H1 (cell line): ENCODE measurements at regions not wholly inside any gene's neighbourhood (a gene's known extent, or its start where the extent isn't known, plus 50 kb on each side); places are given as distances from the start of the nearest gene placed in this dataset.

Experiments used
- CTCF ChIA-PET: fragments of 300-600 bp; sonication (Branson Sonifier 250); formaldehyde crosslinking; loops from one replicate; lab custom pipeline; 2021; ENCODE audit not compliant: partially characterized antibody; lab: Charles Lee
- POLR2A ChIA-PET: fragments of 300-600 bp; sonication (Branson Sonifier 250); formaldehyde crosslinking; loops from one replicate; lab custom pipeline; 2021; ENCODE audit warnings: inconsistent platforms; ENCODE audit not compliant: partially characterized antibody; lab: Charles Lee
- DNase-seq, 2 experiments: peaks; one replicate each; pipeline versions ENCODE4 v3.0.0 to v3.0.0-alpha.2; 2010 to 2022; ENCODE audit warnings: low spot score in 2 of 2, low read depth in 1 of 2, mixed read lengths in 1 of 2
- FAIRE-seq: peaks from 2 replicates; lab custom pipeline; 2011; peaks lifted over from hg19 to GRCh38; lab: Jason Lieb, UNC
- H2AFZ ChIP-seq: 2 replicates; pipeline ENCODE4 v1.8.1; 2012; ENCODE audit warnings: low read length, inconsistent platforms
- H2AK5ac ChIP-seq: 2 replicates; pipeline ENCODE4 v1.6.1; 2013; ENCODE audit warnings: low read depth, low read length
- H2BK120ac ChIP-seq: replicated peaks from 2 replicates; pipeline ENCODE3; 2013; ENCODE audit warnings: low read depth, low read length, inconsistent platforms
- H2BK12ac ChIP-seq: 2 replicates; pipeline ENCODE4 v1.6.1; 2013; ENCODE audit warnings: low read depth, low read length
- H2BK15ac ChIP-seq: 2 replicates; pipeline ENCODE4 v1.6.1; 2013; ENCODE audit warnings: low read length
- H2BK20ac ChIP-seq: 2 replicates; pipeline ENCODE4 v1.6.1; 2013; ENCODE audit warnings: low read length
- H2BK5ac ChIP-seq: 2 replicates; pipeline ENCODE4 v1.6.1; 2013; ENCODE audit warnings: low read depth, low read length
- H3K14ac ChIP-seq: 2 replicates; pipeline ENCODE4 v1.6.1; 2013; ENCODE audit warnings: inconsistent platforms; ENCODE audit not compliant: insufficient read length
- H3K18ac ChIP-seq: 2 replicates; pipeline ENCODE4 v1.6.1; 2013; ENCODE audit warnings: low read length; ENCODE audit errors: extremely low read depth
- H3K23ac ChIP-seq: 2 replicates; pipeline ENCODE4 v1.6.1; 2013; ENCODE audit warnings: inconsistent platforms; ENCODE audit not compliant: insufficient read length
- H3K23me2 ChIP-seq: 2 replicates; pipeline ENCODE4 v1.6.1; 2013; ENCODE audit warnings: low read depth, low read length
- H3K27ac ChIP-seq: 2 replicates; pipeline ENCODE4 v1.6.1; 2011; ENCODE audit warnings: low read depth, low read length, inconsistent platforms
- H3K27me3 ChIP-seq, 4 experiments: replicated peaks in 1 of 4; 1 replicate in 1 of 4; 2 replicates in 3 of 4; pipeline versions ENCODE4 v1.6.1 to v1.8.1; 2011 to 2013; ENCODE audit warnings: low read length in 3 of 4, mild to moderate bottlenecking in 3 of 4, inconsistent platforms in 2 of 4, mixed read lengths in 2 of 4, moderate library complexity in 1 of 4; ENCODE audit not compliant: control insufficient read depth in 3 of 4, insufficient read depth in 3 of 4; ENCODE audit errors: extremely low read depth in 1 of 4
- H3K36me3 ChIP-seq, 4 experiments: 2 replicates each; pipeline versions ENCODE4 v1.6.1 to v1.8.1; 2011 to 2013; ENCODE audit warnings: mild to moderate bottlenecking in 4 of 4, low read length in 3 of 4, moderate library complexity in 2 of 4, control low read depth in 1 of 4, inconsistent platforms in 1 of 4; ENCODE audit not compliant: insufficient read depth in 4 of 4, control insufficient read depth in 2 of 4
- H3K4ac ChIP-seq: replicated peaks from 2 replicates; pipeline ENCODE3; 2013; ENCODE audit warnings: low read length, low read depth, mixed read lengths, inconsistent platforms; ENCODE audit not compliant: insufficient read length
- H3K4me1 ChIP-seq, 4 experiments: replicated peaks in 1 of 4; 1 replicate in 1 of 4; 2 replicates in 3 of 4; pipeline versions ENCODE4 v1.6.1 to v1.8.1; 2011 to 2013; ENCODE audit warnings: low read length in 3 of 4, inconsistent platforms in 2 of 4, mixed read lengths in 1 of 4; ENCODE audit not compliant: insufficient read depth in 4 of 4, control insufficient read depth in 3 of 4
- H3K4me2 ChIP-seq, 2 experiments: 2 replicates each; pipeline versions ENCODE4 v1.6.1 to v1.8.1; 2011 to 2013; ENCODE audit warnings: low read depth in 2 of 2, low read length in 2 of 2, control low read depth in 1 of 2, inconsistent platforms in 1 of 2, mild to moderate bottlenecking in 1 of 2; ENCODE audit not compliant: insufficient read depth in 1 of 2
- H3K4me3 ChIP-seq, 4 experiments: fragments of 200-600, 300-600 bp in 1 of 4; sonication (generic), shearing (Covaris generic), sonication (Bioruptor Twin) in 1 of 4; 2 replicates each; pipeline versions ENCODE4 v1.5.1 to v1.8.1; 2011 to 2016; ENCODE audit warnings: low read length in 4 of 4, low read depth in 3 of 4, control low read depth in 2 of 4, inconsistent platforms in 2 of 4, mild to moderate bottlenecking in 2 of 4, mixed read lengths in 1 of 4, moderate library complexity in 1 of 4; ENCODE audit not compliant: insufficient read depth in 2 of 4; ENCODE audit errors: extremely low read depth in 1 of 4
- H3K56ac ChIP-seq: replicated peaks from 2 replicates; pipeline ENCODE3; 2013; ENCODE audit warnings: low read depth, mild to moderate bottlenecking, mixed read lengths, low read length, inconsistent platforms; ENCODE audit not compliant: insufficient read length
- H3K79me1 ChIP-seq: 2 replicates; pipeline ENCODE4 v1.6.1; 2013; ENCODE audit warnings: low read depth, low read length, control low read depth
- H3K79me2 ChIP-seq, 2 experiments: 2 replicates each; pipeline versions ENCODE4 v1.6.1 to v1.8.1; 2012 to 2013; ENCODE audit warnings: low read length in 2 of 2, mild to moderate bottlenecking in 2 of 2, inconsistent platforms in 1 of 2; ENCODE audit not compliant: insufficient read depth in 2 of 2, control insufficient read depth in 1 of 2
- H3K9ac ChIP-seq, 4 experiments: replicated peaks in 1 of 4; 1 replicate in 1 of 4; 2 replicates in 3 of 4; pipeline versions ENCODE4 v1.6.1 to v1.8.1; 2011 to 2013; ENCODE audit warnings: low read depth in 3 of 4, low read length in 3 of 4, control low read depth in 2 of 4, mild to moderate bottlenecking in 2 of 4, moderate library complexity in 2 of 4, inconsistent platforms in 1 of 4; ENCODE audit errors: extremely low read depth in 1 of 4
- H3K9me3 ChIP-seq, 2 experiments: 2 replicates each; pipeline versions ENCODE4 v1.6.1 to v1.8.1; 2012 to 2013; ENCODE audit warnings: mild to moderate bottlenecking in 2 of 2, moderate library complexity in 2 of 2, control low read depth in 1 of 2, inconsistent platforms in 1 of 2, low read depth in 1 of 2, low read length in 1 of 2, mixed read lengths in 1 of 2; ENCODE audit not compliant: insufficient read depth in 2 of 2
- H4K20me1 ChIP-seq, 2 experiments: replicated peaks in 1 of 2; 2 replicates each; pipeline versions ENCODE3 to v1.8.1; 2011 to 2013; ENCODE audit warnings: inconsistent platforms in 2 of 2, low read length in 2 of 2, mild to moderate bottlenecking in 1 of 2; ENCODE audit not compliant: insufficient read depth in 2 of 2, control insufficient read depth in 1 of 2
- H4K5ac ChIP-seq: 2 replicates; pipeline ENCODE4 v1.6.1; 2013; ENCODE audit warnings: low read length, low read depth, mixed read lengths, inconsistent platforms; ENCODE audit not compliant: insufficient read length
- H4K8ac ChIP-seq: 2 replicates; pipeline ENCODE4 v1.8.0; 2013; ENCODE audit warnings: mild to moderate bottlenecking, moderate library complexity, low read length, inconsistent platforms; ENCODE audit not compliant: insufficient read depth; ENCODE audit errors: extremely low read depth
- H4K91ac ChIP-seq: replicated peaks from 2 replicates; pipeline ENCODE3; 2013; ENCODE audit warnings: low read length, mixed read lengths, inconsistent platforms; ENCODE audit not compliant: insufficient read length
- EP300 ChIP-seq, 2 experiments: IDR thresholded peaks; 1 replicate in 1 of 2; 2 replicates in 1 of 2; pipeline ENCODE4 v1.6.1; 2011 to 2012; ENCODE audit warnings: low read depth in 2 of 2, low read length in 2 of 2, mild to moderate bottlenecking in 2 of 2, borderline replicate concordance in 1 of 2, inconsistent platforms in 1 of 2, moderate library complexity in 1 of 2
- FOSL1 ChIP-seq: IDR thresholded peaks from 2 replicates; pipeline ENCODE4 v1.6.1; 2011; ENCODE audit warnings: mild to moderate bottlenecking, low read depth, low read length, moderate library complexity; ENCODE audit not compliant: insufficient read depth
- GABPA ChIP-seq: IDR thresholded peaks from 2 replicates; pipeline ENCODE4 v1.6.1; 2011; ENCODE audit warnings: mild to moderate bottlenecking, low read length, moderate library complexity, borderline replicate concordance; ENCODE audit not compliant: insufficient read depth
- NRF1 ChIP-seq: IDR thresholded peaks from 2 replicates; pipeline ENCODE4 v1.6.1; 2011; ENCODE audit warnings: mild to moderate bottlenecking, low read depth, low read length, improper control_type of control experiment
- RBBP5 ChIP-seq: IDR thresholded peaks from 2 replicates; pipeline ENCODE4 v1.7.1; 2012; ENCODE audit warnings: low read depth, mild to moderate bottlenecking, inconsistent platforms, low read length, moderate library complexity, borderline replicate concordance
- RNF2 ChIP-seq: fragments of 200-900, 300-1000 bp; sonication (generic); IDR thresholded peaks from 2 replicates; pipeline ENCODE4 v1.7.1; 2016; ENCODE audit warnings: borderline replicate concordance, low read depth, mild to moderate bottlenecking, antibody characterized with exemption, low read length; ENCODE audit not compliant: poor library complexity, severe bottlenecking; ENCODE audit errors: missing control alignments
- SAP30 ChIP-seq: fragments of 300-600 bp; sonication (generic); IDR thresholded peaks from 2 replicates; pipeline ENCODE4 v1.7.1; 2012; ENCODE audit warnings: low read length, moderate library complexity, mild to moderate bottlenecking, inconsistent platforms; ENCODE audit not compliant: insufficient read depth, insufficient replicate concordance
- WGBS, 2 experiments: shearing (Covaris generic) in 1 of 2; methylation state at CpG; one replicate each; pipeline versions ENCODE4 v1.1.6 to v1.1.7; 2013 to 2015; ENCODE audit warnings: low lambda C conversion rate in 2 of 2, mixed read lengths in 2 of 2, inconsistent platforms in 1 of 2, low coverage in 1 of 2, missing lambda C conversion rate in 1 of 2; ENCODE audit not compliant: insufficient replicate concordance in 2 of 2, insufficient coverage in 1 of 2, insufficient read length in 1 of 2; ENCODE audit errors: extremely low coverage in 1 of 2, missing lambda C conversion rate in 1 of 2; 5-methylcytosine and 5-hydroxymethylcytosine counted together

- Histone ChIP-seq H2AK5ac (no peak overlapping the region), H4K8ac (no peak overlapping the region), H3K4me2 (no peak overlapping the region), H2BK5ac (no peak overlapping the region), H3K23ac (no peak overlapping the region), H3K27me3 (no peaks in the 10 kb centered on the region), H3K79me2 (no peaks in the 10 kb centered on the region), H2BK15ac (no peak overlapping the region), H3K4me3 (no peak overlapping the region), H3K14ac (no peak overlapping the region), H2BK20ac (no peak overlapping the region), H3K23me2 (no peaks in the 10 kb centered on the region), H3K36me3 (no peaks in the 10 kb centered on the region), H2AFZ (no peak overlapping the region), H3K79me1 (no peaks in the 10 kb centered on the region), H3K9me3 (0 out of 4 replicates have a peak, but pooled peaks cover 0 to 5% of the 10 kb centered on the region in 2 experiments), H3K9ac (no peak overlapping the region), H3K18ac (no peak overlapping the region), H2BK120ac (no peak overlapping the region), H3K27ac (no peak overlapping the region), H4K20me1 (no peaks in the 10 kb centered on the region), H4K91ac (no peak overlapping the region), H2BK12ac (no peak overlapping the region), H4K5ac (no peak overlapping the region), H3K4me1 (no peaks in the 10 kb centered on the region), H3K4ac (no peak overlapping the region), H3K56ac (no peak overlapping the region)
- no peak for DNase-seq
- 93% methylated on average over 2 of the region's 2 CpGs; no CpG with 5 or more reads in 1 of the 2 experiments for WGBS, 2 experiments
- no peak for FAIRE-seq
- POLR2A ChIA-PET, result no interaction called here
- CTCF ChIA-PET, result no interaction called here
- TF ChIP-seq EP300 (IDR thresholded peaks at IDR 0.05; ENCODE audit: borderline replicate concordance in 1 of 2, low read depth in 2 of 2, low read length in 2 of 2), result no peak
- no peak for TF ChIP-seq NRF1
- no peak for TF ChIP-seq SAP30
- no peak for TF ChIP-seq RBBP5
- TF ChIP-seq GABPA, result no peak
- no peak for TF ChIP-seq FOSL1
- no peak for TF ChIP-seq RNF2
Observed at GRCh38 chr2:188865681-188866080, 108.5 kb upstream of the COL3A1 start.
